ENCODE measurements at regions not wholly inside any gene's neighbourhood (a gene's known extent, or its start where the extent isn't known, plus 50 kb on each side); places are given as distances from the start of the nearest gene placed in this dataset.

- TF ChIP-seq, protein P1, sequence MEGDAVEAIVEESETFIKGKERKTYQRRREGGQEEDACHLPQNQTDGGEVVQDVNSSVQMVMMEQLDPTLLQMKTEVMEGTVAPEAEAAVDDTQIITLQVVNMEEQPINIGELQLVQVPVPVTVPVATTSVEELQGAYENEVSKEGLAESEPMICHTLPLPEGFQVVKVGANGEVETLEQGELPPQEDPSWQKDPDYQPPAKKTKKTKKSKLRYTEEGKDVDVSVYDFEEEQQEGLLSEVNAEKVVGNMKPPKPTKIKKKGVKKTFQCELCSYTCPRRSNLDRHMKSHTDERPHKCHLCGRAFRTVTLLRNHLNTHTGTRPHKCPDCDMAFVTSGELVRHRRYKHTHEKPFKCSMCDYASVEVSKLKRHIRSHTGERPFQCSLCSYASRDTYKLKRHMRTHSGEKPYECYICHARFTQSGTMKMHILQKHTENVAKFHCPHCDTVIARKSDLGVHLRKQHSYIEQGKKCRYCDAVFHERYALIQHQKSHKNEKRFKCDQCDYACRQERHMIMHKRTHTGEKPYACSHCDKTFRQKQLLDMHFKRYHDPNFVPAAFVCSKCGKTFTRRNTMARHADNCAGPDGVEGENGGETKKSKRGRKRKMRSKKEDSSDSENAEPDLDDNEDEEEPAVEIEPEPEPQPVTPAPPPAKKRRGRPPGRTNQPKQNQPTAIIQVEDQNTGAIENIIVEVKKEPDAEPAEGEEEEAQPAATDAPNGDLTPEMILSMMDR (conservative IDR thresholded peaks at IDR 0.05; ENCODE audit: low read length), result no peak
- no peak for TF ChIP-seq EZH2phosphoT487 (IDR thresholded peaks at IDR 0.05; ENCODE audit: borderline replicate concordance)
These were observed 215.3 kb downstream of the ABCC12 start for GRCh38 chr16:47940466-47940865.

Measured in Loucy (cell line).